MCF 10A (cell line): ENCODE measurements at regions not wholly inside any gene's neighbourhood (a gene's known extent, or its start where the extent isn't known, plus 50 kb on each side); places are given as distances from the start of the nearest gene placed in this dataset.

ENCODE experiments used
- BruUV-seq: library from RNA; stranded (reverse); fragments of 400-500 nt; replicated peaks from 2 replicates; lab custom pipeline; 2021; lab: Mats Ljungman, UMichigan
- CTCF ChIA-PET: fragments of 300-600 bp; sonication (Branson Sonifier 250); formaldehyde crosslinking; extraction: SDS; loops from one replicate; lab custom pipeline; 2021; ENCODE audit warnings: antibody characterized with exemption, inconsistent platforms; lab: Yijun Ruan, JAX
- POLR2A ChIA-PET: fragments of 300-600, 350-650 bp; sonication (Branson Sonifier 250); formaldehyde crosslinking; extraction: SDS; loops from one replicate; lab custom pipeline; 2020; ENCODE audit warnings: antibody characterized with exemption, inconsistent platforms; lab: Yijun Ruan, JAX
- DNase-seq: peaks from one replicate; pipeline ENCODE4 v3.0.0-alpha.2; 2018; ENCODE audit not compliant: unreplicated experiment
- H3K27ac Mint-ChIP-seq: one replicate; pipeline ENCODE4 v1.8.0; 2022; ENCODE audit warnings: mild to moderate bottlenecking, low read depth, mixed read lengths; ENCODE audit not compliant: unreplicated experiment
- H3K27me3 Mint-ChIP-seq: one replicate; pipeline ENCODE4 v1.8.0; 2022; ENCODE audit warnings: mixed read lengths; ENCODE audit not compliant: insufficient read depth, unreplicated experiment
- H3K36me3 Mint-ChIP-seq: one replicate; pipeline ENCODE4 v1.8.0; 2022; ENCODE audit warnings: mild to moderate bottlenecking, moderate library complexity, mixed read lengths; ENCODE audit not compliant: insufficient read depth, unreplicated experiment
- H3K4me1 Mint-ChIP-seq: one replicate; pipeline ENCODE4 v1.8.0; 2022; ENCODE audit warnings: mixed read lengths; ENCODE audit not compliant: insufficient read depth, unreplicated experiment
- H3K4me3 Mint-ChIP-seq: one replicate; pipeline ENCODE4 v1.8.0; 2022; ENCODE audit warnings: mild to moderate bottlenecking, moderate library complexity, mixed read lengths; ENCODE audit not compliant: unreplicated experiment
- H3K9me3 Mint-ChIP-seq: one replicate; pipeline ENCODE4 v1.8.0; 2022; ENCODE audit warnings: mixed read lengths; ENCODE audit not compliant: unreplicated experiment
- CTCF ChIP-seq: fragments of 200-600 bp; IDR thresholded peaks from one replicate; pipeline ENCODE4 v1.8.0; 2022; ENCODE audit warnings: antibody characterized with exemption, mild to moderate bottlenecking; ENCODE audit not compliant: unreplicated experiment
- intact Hi-C: fragments of 100-400 bp; cut with micrococcal nuclease; formaldehyde crosslinking; loops from 2 replicates; pipeline ENCODE4 v1.14.1; 2022

GRCh38 chr18:25592804-25593360 is 240.9 kb upstream of the ZNF521 start:
- Mint-ChIP-seq H3K27ac (no peak overlapping the region), H3K9me3 (peaks cover 13% of the 10 kb centered on the region), H3K4me1 (no peaks in the 10 kb centered on the region), H3K27me3 (no peaks in the 10 kb centered on the region), H3K36me3 (no peaks in the 10 kb centered on the region), H3K4me3 (no peak overlapping the region)
- no peak for TF ChIP-seq CTCF
- ChIA-PET CTCF (no interaction called here), POLR2A (no interaction called here)
- DNase-seq, result no peak
- BruUV-seq, result no TSS peak
- intact Hi-C loops, result no loop called here

GRCh38 chr18:25590456-25590855 is 238.5 kb upstream of the ZNF521 start:
- H3K9me3 Mint-ChIP-seq, result peaks cover 13% of the 10 kb centered on the region
- no TSS peak for BruUV-seq
- no peaks in the 10 kb centered on the region for H3K27me3 Mint-ChIP-seq
- ChIA-PET CTCF (no interaction called here), POLR2A (no interaction called here)
- H3K4me1 Mint-ChIP-seq, result no peaks in the 10 kb centered on the region
- no peak for TF ChIP-seq CTCF
- H3K27ac Mint-ChIP-seq, result no peak overlapping the region
- no peaks in the 10 kb centered on the region for H3K36me3 Mint-ChIP-seq
- intact Hi-C loops, result no loop called here
- H3K4me3 Mint-ChIP-seq, result no peak overlapping the region
- DNase-seq, result no peak

- CTCF ChIA-PET, result interaction anchor here (1.0 kb wide), 1 partner anchor 8 kb away, joined by 3 read pairs; no protein-coding TSS in a partner anchor
- Mint-ChIP-seq H3K27ac (no peak overlapping the region), H3K36me3 (no peaks in the 10 kb centered on the region), H3K4me1 (no peaks in the 10 kb centered on the region), H3K4me3 (no peak overlapping the region), H3K27me3 (no peaks in the 10 kb centered on the region), H3K9me3 (peaks cover 14% of the 10 kb centered on the region)
- TF ChIP-seq CTCF, result no peak
- DNase-seq, result no peak
- BruUV-seq, result no TSS peak
- POLR2A ChIA-PET, result interaction anchor here (0.6 kb wide), 1 partner anchor 209 kb away, joined by 3 read pairs; no protein-coding TSS in a partner anchor
- intact Hi-C loops, result no loop called here
Observed at GRCh38 chr18:25587545-25587944, 235.6 kb upstream of the ZNF521 start.

- Mint-ChIP-seq H3K36me3 (no peaks in the 10 kb centered on the region), H3K27me3 (no peaks in the 10 kb centered on the region), H3K4me1 (no peaks in the 10 kb centered on the region), H3K27ac (no peak overlapping the region), H3K4me3 (no peak overlapping the region), H3K9me3 (peaks cover 33% of the 10 kb centered on the region)
- no TSS peak for BruUV-seq
- no peak for DNase-seq
- ChIA-PET CTCF (no interaction called here), POLR2A (no interaction called here)
- no peak for TF ChIP-seq CTCF
- intact Hi-C loops, result no loop called here
Observed at GRCh38 chr18:25568986-25569385, 217.0 kb upstream of the ZNF521 start.
